Neuron (in vitro differentiated cells): ENCODE measurements at regions not wholly inside any gene's neighbourhood (a gene's known extent, or its start where the extent isn't known, plus 50 kb on each side); places are given as distances from the start of the nearest gene placed in this dataset.
A peak's percentile ranks its signal among the peaks of the same experiment; 100 is the strongest.
"Not testable (repeated sequence)": the region's sequence is repeated elsewhere in the genome, so short reads cannot be mapped to it uniquely, and the experiment has no call there.

ENCODE experiments used
- H2AFZ ChIP-seq: one replicate; pipeline ENCODE4 v1.6.1; 2013; ENCODE audit warnings: low read depth, mild to moderate bottlenecking, inconsistent platforms, low read length, moderate library complexity
- H3K27me3 ChIP-seq: one replicate; pipeline ENCODE4 v1.6.1; 2013; ENCODE audit warnings: low read length; ENCODE audit not compliant: insufficient read depth
- H3K36me3 ChIP-seq: one replicate; pipeline ENCODE4 v1.6.1; 2013; ENCODE audit warnings: low read length; ENCODE audit not compliant: insufficient read depth
- H3K4me1 ChIP-seq: one replicate; pipeline ENCODE4 v1.6.1; 2013; ENCODE audit warnings: low read length; ENCODE audit not compliant: insufficient read depth
- H3K4me3 ChIP-seq: 2 replicates; pipeline ENCODE4 v1.5.1; 2013; ENCODE audit warnings: mild to moderate bottlenecking, low read length, moderate library complexity
- H3K9me3 ChIP-seq: one replicate; pipeline ENCODE4 v1.6.1; 2013; ENCODE audit warnings: low read length

- peaks cover 8% of the 10 kb centered on the region for H3K4me1 ChIP-seq
- H3K4me3 ChIP-seq: no peak overlapping the region
- no peak overlapping the region for H2AFZ ChIP-seq
- H3K9me3 ChIP-seq: no peaks in the 10 kb centered on the region
- H3K36me3 ChIP-seq: no peaks in the 10 kb centered on the region
- no peaks in the 10 kb centered on the region for H3K27me3 ChIP-seq
Observed at GRCh38 chr3:26989037-26989436, 366.5 kb downstream of the LRRC3B start.

GRCh38 chr3:26997226-26997625 lies 372.0 kb downstream of the NEK10 start:
- H3K9me3 ChIP-seq: no peaks in the 10 kb centered on the region
- H2AFZ ChIP-seq: no peak overlapping the region
- H3K36me3 ChIP-seq: no peaks in the 10 kb centered on the region
- no peak overlapping the region for H3K4me3 ChIP-seq
- H3K27me3 ChIP-seq: no peaks in the 10 kb centered on the region
- peaks cover 2% of the 10 kb centered on the region for H3K4me1 ChIP-seq

DNA sequence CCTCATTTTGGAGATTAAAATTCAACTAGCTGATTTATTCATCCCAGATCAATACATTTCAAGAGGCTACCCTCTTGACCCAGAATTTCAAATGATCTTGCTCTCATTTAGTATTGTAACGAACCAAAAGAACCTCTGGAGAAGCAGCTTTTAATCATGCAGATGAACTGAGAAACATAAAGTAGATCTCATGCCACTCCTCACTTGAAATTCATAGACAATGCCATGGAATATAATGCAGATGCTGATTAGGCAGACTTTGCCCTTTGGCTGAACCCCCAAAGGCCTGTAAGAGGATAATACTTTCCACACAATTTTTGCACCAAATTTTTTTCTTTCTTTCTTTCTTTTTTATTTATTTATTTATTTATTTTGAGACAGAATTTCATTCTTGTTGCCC lies 358.3 kb downstream of the NEK10 start:
- H2AFZ ChIP-seq: no peak overlapping the region
- H3K4me1 ChIP-seq: no peaks in the 10 kb centered on the region
- H3K36me3 ChIP-seq: no peaks in the 10 kb centered on the region
- no peak overlapping the region for H3K4me3 ChIP-seq
- no peaks in the 10 kb centered on the region for H3K9me3 ChIP-seq
- no peaks in the 10 kb centered on the region for H3K27me3 ChIP-seq

GRCh38 chr3:27022096-27022761 lies 347.0 kb downstream of the NEK10 start:
- no peaks in the 10 kb centered on the region for H3K9me3 ChIP-seq
- H3K4me3 ChIP-seq: no peak overlapping the region
- no peak overlapping the region for H2AFZ ChIP-seq
- no peaks in the 10 kb centered on the region for H3K36me3 ChIP-seq
- no peaks in the 10 kb centered on the region for H3K27me3 ChIP-seq
- no peaks in the 10 kb centered on the region for H3K4me1 ChIP-seq

DNA sequence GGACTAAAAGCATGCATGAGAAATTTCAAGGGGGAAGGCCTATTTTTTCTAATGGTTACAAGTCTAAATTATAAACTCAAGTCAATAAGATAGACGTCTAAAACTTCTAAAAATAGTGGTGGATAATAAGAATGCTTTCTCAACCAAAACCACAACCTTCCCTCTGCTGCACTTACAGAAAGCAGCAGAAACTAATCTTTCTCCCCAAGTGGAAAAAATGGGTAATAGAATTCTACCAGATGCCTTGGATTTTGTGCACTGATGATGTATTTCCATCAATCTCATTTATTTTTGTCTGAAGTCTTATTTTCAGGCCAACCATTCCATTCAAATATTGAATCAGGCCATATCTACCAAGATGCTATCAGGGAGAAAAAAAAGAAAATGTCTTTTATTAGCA lies 344.7 kb downstream of the NEK10 start:
- no peaks in the 10 kb centered on the region for H3K36me3 ChIP-seq

GRCh38 chr3:27025718-27026117 lies 343.5 kb downstream of the NEK10 start:
- H3K36me3 ChIP-seq: no peaks in the 10 kb centered on the region
- H3K4me3 ChIP-seq: no peak overlapping the region
- no peaks in the 10 kb centered on the region for H3K9me3 ChIP-seq
- no peak overlapping the region for H2AFZ ChIP-seq
- no peaks in the 10 kb centered on the region for H3K27me3 ChIP-seq
- no peaks in the 10 kb centered on the region for H3K4me1 ChIP-seq

More for the DNA sequence above, 344.7 kb downstream of the NEK10 start:
- Histone ChIP-seq H2AFZ (no peak overlapping the region), H3K4me1 (no peaks in the 10 kb centered on the region), H3K4me3 (no peak overlapping the region), H3K9me3 (no peaks in the 10 kb centered on the region), H3K27me3 (no peaks in the 10 kb centered on the region)

DNA sequence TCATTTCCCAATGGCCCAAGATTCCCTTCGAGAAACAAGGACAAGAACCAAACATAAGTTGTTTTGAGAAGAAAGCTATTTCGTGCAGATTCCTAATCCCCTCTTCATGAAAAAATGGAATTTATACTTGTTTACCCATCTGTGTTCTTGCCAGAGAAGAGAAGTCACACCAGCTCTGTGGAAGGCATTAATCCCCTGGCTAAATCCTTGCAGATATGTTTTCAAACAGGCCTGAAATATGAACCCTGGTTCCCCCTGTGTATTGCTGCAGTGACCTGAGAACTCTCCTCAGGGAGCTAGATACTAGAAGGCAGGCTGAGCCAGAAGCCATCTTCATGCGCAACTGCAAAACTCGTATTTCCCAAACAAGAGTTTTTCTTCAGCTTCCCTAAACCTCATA lies 337.7 kb downstream of the NEK10 start:
- Histone ChIP-seq H3K9me3 (no peaks in the 10 kb centered on the region), H3K4me1 (peaks cover 4% of the 10 kb centered on the region), H3K27me3 (no peaks in the 10 kb centered on the region), H2AFZ (no peak overlapping the region), H3K4me3 (no peak overlapping the region), H3K36me3 (no peaks in the 10 kb centered on the region)

GRCh38 chr3:27034255-27034654 lies 334.9 kb downstream of the NEK10 start:
- Histone ChIP-seq H2AFZ (no peak overlapping the region), H3K9me3 (no peaks in the 10 kb centered on the region), H3K27me3 (no peaks in the 10 kb centered on the region), H3K4me3 (no peak overlapping the region), H3K36me3 (no peaks in the 10 kb centered on the region), H3K4me1 (peaks cover 4% of the 10 kb centered on the region)

- Histone ChIP-seq H2AFZ (no peak overlapping the region), H3K9me3 (no peaks in the 10 kb centered on the region), H3K36me3 (no peaks in the 10 kb centered on the region), H3K4me1 (peaks cover 12% of the 10 kb centered on the region), H3K4me3 (no peak overlapping the region), H3K27me3 (no peaks in the 10 kb centered on the region)
Observed at GRCh38 chr3:27040674-27041073, 328.5 kb downstream of the NEK10 start.

DNA sequence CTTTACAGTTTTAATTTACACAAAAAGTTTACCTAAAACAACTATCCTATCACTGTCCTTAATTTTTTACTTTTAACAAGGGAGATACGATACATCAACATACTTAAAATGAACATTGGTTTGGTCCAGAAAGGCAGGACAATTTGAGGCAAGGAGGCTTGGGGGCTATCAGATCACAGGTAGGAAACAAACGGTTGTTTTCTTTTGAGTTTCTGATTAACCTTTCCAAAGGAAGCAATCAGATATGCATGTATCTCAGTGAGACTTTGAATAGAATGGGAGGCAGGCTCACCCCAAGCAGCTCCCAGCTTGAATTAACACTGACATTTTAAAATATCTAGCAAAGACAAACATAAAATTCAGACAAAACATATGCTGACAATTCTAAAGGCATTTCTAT lies 326.6 kb downstream of the NEK10 start:
- not testable (repeated sequence) for H3K4me3 ChIP-seq, H2AFZ ChIP-seq, H3K9me3 ChIP-seq, H3K36me3 ChIP-seq, H3K27me3 ChIP-seq
- H3K4me1 ChIP-seq: peaks cover 12% of the 10 kb centered on the region

GRCh38 chr3:27043328-27043955 lies 325.7 kb downstream of the NEK10 start:
- H2AFZ ChIP-seq: peak overlapping the region; percentile 27
- H3K4me1 ChIP-seq: peaks cover 12% of the 10 kb centered on the region
- no peaks in the 10 kb centered on the region for H3K27me3 ChIP-seq
- H3K4me3 ChIP-seq: no peak overlapping the region
- H3K36me3 ChIP-seq: no peaks in the 10 kb centered on the region
- H3K9me3 ChIP-seq: no peaks in the 10 kb centered on the region

DNA sequence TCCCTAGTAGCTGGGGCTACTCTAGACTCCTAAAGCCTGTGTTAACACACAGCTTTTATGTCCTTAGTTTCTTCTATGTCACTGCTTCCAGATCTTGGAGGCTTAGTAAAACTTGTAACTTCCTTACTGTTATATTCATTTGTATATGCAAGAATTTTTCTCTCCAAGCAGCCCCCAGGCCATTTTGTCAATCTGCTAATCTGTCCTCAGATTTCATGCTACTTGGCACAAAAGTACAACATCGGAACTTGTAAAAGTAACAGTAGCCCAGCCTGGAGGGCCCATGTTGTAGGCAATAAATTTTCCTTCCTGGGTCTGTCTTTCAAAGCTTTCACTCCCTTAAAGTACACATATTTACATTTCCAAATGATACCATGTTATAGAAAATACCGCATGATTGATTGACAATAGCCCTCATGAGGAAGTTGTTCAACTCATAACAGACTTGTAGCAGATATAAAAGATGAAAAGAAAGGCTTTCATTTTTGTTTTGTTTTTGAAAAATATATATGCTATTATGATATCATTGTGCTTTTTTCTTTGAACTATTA lies 324.2 kb downstream of the NEK10 start:
- H3K9me3 ChIP-seq: no peaks in the 10 kb centered on the region

DNA sequence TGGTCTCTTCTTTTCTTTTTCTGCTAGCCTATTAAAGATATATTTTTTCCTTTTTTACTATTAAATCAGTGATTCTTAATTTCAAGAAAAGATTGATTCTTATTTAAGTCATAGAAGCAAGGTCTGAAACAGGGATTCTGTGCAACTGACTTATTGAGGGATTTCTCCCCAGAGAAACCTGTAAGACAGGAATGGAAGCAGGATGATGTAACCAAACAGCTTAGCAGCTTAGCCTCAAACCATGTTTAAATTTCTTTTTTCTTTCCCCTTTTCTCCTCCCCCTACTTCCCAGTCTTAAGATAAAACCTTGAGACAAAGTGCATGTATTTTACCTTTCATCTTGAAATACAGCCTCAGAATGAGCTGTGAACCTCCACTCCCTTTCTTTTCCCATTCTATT lies 322.8 kb downstream of the NEK10 start:
- no peak overlapping the region for H2AFZ ChIP-seq
- H3K27me3 ChIP-seq: no peaks in the 10 kb centered on the region
- H3K36me3 ChIP-seq: no peaks in the 10 kb centered on the region
- H3K4me3 ChIP-seq: no peak overlapping the region
- no peaks in the 10 kb centered on the region for H3K9me3 ChIP-seq
- H3K4me1 ChIP-seq: peaks cover 12% of the 10 kb centered on the region

More for the DNA sequence above, 324.2 kb downstream of the NEK10 start:
- no peak overlapping the region for H2AFZ ChIP-seq
- H3K36me3 ChIP-seq: no peaks in the 10 kb centered on the region
- H3K4me3 ChIP-seq: no peak overlapping the region
- H3K27me3 ChIP-seq: no peaks in the 10 kb centered on the region
- H3K4me1 ChIP-seq: peaks cover 12% of the 10 kb centered on the region
